AG04450 (cell line): ENCODE measurements at regions not wholly inside any gene's neighbourhood (a gene's known extent, or its start where the extent isn't known, plus 50 kb on each side); places are given as distances from the start of the nearest gene placed in this dataset.
"Not testable (repeated sequence)": the region's sequence is repeated elsewhere in the genome, so short reads cannot be mapped to it uniquely, and the experiment has no call there.

Experiments
- CTCF ChIA-PET: fragments of 300-600, 350-600 bp; formaldehyde crosslinking; extraction: SDS; loops from one replicate; lab custom pipeline; 2022; ENCODE audit warnings: antibody characterized with exemption, inconsistent platforms; lab: Charles Lee
- POLR2A ChIA-PET: fragments of 350-600 bp; formaldehyde crosslinking; extraction: SDS; loops from one replicate; lab custom pipeline; 2021; ENCODE audit warnings: antibody characterized with exemption, inconsistent platforms; lab: Yijun Ruan, JAX
- DNase-seq: peaks from one replicate; pipeline ENCODE4 v3.0.0-alpha.2; 2011; ENCODE audit warnings: low read depth, low spot score
- H3K27ac ChIP-seq: one replicate; pipeline ENCODE4 v1.5.1; 2012; ENCODE audit warnings: low read depth, low read length, control low read depth
- H3K27me3 ChIP-seq: one replicate; pipeline ENCODE4 v1.6.0; 2012; ENCODE audit warnings: low read length; ENCODE audit not compliant: control insufficient read depth, insufficient read depth
- H3K4me3 ChIP-seq: 2 replicates; pipeline ENCODE4 v1.5.1; 2011; ENCODE audit warnings: mild to moderate bottlenecking, low read depth, low read length, control low read depth
- H3K9me3 ChIP-seq: 2 replicates; pipeline ENCODE4 v1.5.1; 2012; ENCODE audit warnings: low read length; ENCODE audit not compliant: control insufficient read depth, insufficient read depth
- CTCF ChIP-seq: IDR thresholded peaks from 2 replicates; pipeline ENCODE4 v1.5.1; 2011; ENCODE audit warnings: low read depth, low read length, control low read depth, inconsistent platforms

GRCh38 chr11:44472916-44473315, 92.5 kb upstream of the CD82 start:
- CTCF ChIA-PET = no interaction called here
- peaks cover 7% of the 10 kb centered on the region for H3K27me3 ChIP-seq
- no peaks in the 10 kb centered on the region for H3K9me3 ChIP-seq
- no peak for DNase-seq
- H3K27ac ChIP-seq = no peak overlapping the region
- no peak overlapping the region for H3K4me3 ChIP-seq
- POLR2A ChIA-PET = no interaction called here
- TF ChIP-seq CTCF = no peak

- DNase-seq = no peak
- CTCF ChIA-PET = no interaction called here
- peaks cover 7% of the 10 kb centered on the region for H3K27me3 ChIP-seq
- POLR2A ChIA-PET = no interaction called here
- H3K27ac ChIP-seq = no peak overlapping the region
- H3K9me3 ChIP-seq = no peaks in the 10 kb centered on the region
- TF ChIP-seq CTCF = no peak
- no peak overlapping the region for H3K4me3 ChIP-seq
Observed at GRCh38 chr11:44474702-44475101, 90.8 kb upstream of the CD82 start.

GRCh38 chr11:44475114-44475686, 90.3 kb upstream of the CD82 start:
- Histone ChIP-seq H3K4me3 (no peak overlapping the region), H3K27me3 (peaks cover 7% of the 10 kb centered on the region), H3K27ac (no peak overlapping the region), H3K9me3 (no peaks in the 10 kb centered on the region)
- no peak for DNase-seq
- TF ChIP-seq CTCF = no peak
- POLR2A ChIA-PET = no interaction called here
- CTCF ChIA-PET = no interaction called here

GRCh38 chr11:44482338-44482737, 83.1 kb upstream of the CD82 start:
- DNase-seq, CTCF ChIA-PET, H3K27ac ChIP-seq, H3K9me3 ChIP-seq, POLR2A ChIA-PET, H3K27me3 ChIP-seq, H3K4me3 ChIP-seq: not testable (repeated sequence)

GRCh38 chr11:44483919-44484610, 81.4 kb upstream of the CD82 start:
- Histone ChIP-seq H3K27ac (no peak overlapping the region), H3K9me3 (no peaks in the 10 kb centered on the region; the same call in 1 of the 2 replicates), H3K4me3 (no peak overlapping the region), H3K27me3 (peaks cover 8% of the 10 kb centered on the region)
- TF ChIP-seq CTCF = peak; percentile 39
- ChIA-PET CTCF (interaction anchor here (0.6 to 1.5 kb wide), 2 partner anchors 350 to 374 kb away, joined by 3 to 4 read pairs; no protein-coding TSS in a partner anchor), POLR2A (no interaction called here)
- DNase-seq = no peak
